ENCODE measurements at regions not wholly inside any gene's neighbourhood (a gene's known extent, or its start where the extent isn't known, plus 50 kb on each side); places are given as distances from the start of the nearest gene placed in this dataset.

GRCh38 chr4:65102419-65102818, 567.9 kb downstream of the EPHA5 start:
- DNase-seq, result no peak

GRCh38 chr4:65096630-65097029, 573.7 kb downstream of the EPHA5 start:
- no peak for DNase-seq

GRCh38 chr4:65089666-65090065, 580.6 kb downstream of the EPHA5 start:
- DNase-seq, result no peak

DNA sequence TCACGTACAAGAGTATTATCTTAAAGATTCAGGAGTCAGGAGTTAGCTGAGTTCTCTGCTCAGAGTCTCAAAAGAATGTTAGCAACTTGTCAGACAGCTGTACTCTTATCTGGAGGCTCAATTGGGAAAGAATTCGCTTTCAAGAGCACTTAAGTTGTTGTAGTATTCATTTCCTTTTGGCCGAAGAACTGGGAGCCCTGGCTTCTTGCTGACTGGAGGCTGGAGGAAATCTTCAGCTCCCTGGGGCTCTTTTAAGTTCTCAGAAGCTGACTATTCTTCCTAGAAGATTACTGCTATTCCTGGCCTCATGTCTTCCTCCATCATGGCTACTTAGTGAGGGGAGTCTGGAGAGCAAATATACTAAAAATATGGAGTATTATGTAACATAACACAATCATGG, 587.2 kb downstream of the EPHA5 start:
- DNase-seq, result no peak

DNA sequence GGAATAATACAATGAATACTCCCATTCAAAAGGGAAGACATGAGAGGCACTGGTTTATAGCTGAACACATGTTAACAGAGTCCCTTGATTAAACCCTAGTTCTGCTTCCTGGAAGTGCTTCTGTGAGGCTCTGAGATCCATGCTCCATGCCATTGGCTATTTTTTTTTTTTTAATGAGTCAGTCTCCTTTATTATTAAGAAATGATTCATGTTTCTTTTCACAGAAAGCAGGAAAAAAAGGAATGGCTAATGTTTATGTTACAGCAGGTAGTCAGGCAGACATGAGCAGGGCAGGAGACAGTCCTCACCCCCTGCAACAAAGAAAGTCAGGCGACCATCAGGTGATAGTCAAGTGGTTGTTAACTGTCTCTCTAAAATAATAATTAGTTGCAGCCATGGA, 598.7 kb downstream of the EPHA5 start:
- DNase-seq, result peak; percentile 80

DNA sequence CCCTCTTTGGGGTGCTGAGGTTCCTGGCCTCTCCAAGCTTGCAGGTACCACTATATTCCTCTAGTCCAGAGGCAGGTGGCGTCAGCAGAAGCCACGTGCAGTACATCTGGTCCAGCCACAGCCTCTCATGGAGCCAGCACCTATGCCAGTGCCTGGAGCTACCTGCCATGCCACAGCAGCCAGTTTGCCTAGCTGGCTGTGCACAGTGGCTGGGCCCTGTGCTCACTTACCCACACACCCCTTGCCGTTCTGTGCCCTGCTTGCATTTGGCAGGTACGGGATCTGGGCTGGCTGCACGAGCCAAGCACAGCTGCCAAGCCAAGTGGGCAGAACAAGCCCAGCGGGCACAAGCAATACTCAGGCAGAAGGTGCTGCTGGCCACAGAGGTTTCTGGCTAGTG, 601.1 kb downstream of the EPHA5 start:
- DNase-seq, result no peak

DNA sequence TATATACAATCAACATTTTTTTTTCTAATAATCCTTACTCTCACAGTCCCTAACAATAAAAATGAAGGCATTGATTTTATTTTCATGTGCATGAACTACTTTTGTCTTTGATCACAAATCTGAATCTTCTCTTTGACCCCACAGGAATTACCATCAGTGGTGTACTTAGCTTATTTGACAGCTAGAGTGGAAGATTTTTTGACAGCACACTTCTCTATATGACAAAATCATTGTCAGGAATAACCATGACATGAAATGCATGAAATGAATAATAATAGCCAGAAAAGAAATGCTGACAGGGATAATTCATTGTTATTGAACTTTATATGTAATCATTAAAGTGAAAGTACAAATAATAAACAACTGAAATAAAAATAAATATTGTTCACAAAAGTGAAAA, 604.2 kb downstream of the EPHA5 start:
- DNase-seq, result no peak

DNA sequence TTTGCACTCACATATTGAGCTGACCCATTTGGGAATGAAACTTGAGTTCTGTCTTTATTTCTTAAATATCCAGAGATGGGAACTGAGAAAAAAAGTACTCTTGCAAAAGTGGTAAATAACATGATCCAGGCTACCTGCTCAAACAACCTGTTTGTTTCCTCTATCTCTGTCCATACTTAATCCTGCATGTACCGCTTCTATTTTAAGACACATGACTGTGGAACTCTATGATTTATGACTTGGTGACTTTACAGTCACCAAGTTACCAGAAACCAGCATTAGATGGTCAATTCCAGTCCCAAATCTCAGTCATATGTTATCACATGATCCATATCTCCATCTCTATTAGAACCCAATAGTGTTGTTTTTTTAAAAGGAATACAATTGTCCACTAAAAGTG, 606.7 kb downstream of the EPHA5 start:
- no peak for DNase-seq

GRCh38 chr4:65050786-65051185, 619.5 kb downstream of the EPHA5 start:
- DNase-seq, result no peak

- no peak for DNase-seq
These were observed 623.8 kb downstream of the EPHA5 start for GRCh38 chr4:65046192-65047133.

DNA sequence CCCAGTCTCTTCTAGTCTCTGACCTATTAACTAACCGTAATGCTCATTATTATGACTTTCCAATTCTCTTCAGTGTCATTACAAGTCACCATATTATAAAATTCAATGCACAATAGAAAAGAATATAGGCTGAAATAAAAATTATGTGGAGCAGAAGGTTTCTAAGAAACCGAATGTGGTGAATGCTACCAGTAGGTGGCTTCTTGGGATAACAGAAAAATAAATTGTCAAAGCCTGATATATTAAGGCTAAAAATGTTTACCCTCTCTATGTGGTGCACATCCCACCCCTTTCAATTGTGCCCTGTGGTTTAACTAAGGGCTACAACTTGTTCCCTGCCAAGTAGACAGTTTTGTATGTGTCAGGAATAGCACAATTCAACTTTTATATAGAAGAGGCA, 624.6 kb upstream of the TECRL start:
- DNase-seq, result no peak

DNA sequence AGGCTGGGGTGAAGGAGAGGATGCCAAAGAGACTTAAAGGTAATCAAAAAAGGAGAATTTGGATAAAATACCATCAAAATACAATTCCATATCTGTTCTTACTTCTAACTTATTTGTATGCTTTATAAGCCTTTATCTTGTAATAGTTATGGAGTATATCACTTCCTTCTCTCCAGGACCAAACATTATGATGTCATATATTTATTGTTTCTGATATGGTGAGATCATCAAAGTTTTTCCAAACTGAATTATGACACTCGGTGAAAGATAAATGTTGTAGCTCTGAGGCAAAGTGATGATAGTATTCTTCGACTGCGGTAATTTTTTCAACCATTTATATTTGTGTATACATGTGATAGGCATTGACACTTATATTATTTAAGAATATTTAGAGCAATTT, 619.3 kb upstream of the TECRL start:
- no peak for DNase-seq

GRCh38 chr4:65023883-65024670, 614.8 kb upstream of the TECRL start:
- DNase-seq, result peak; percentile 71

- DNase-seq, result peak; percentile 22
These were observed 613.8 kb upstream of the TECRL start for GRCh38 chr4:65023081-65023480.

DNA sequence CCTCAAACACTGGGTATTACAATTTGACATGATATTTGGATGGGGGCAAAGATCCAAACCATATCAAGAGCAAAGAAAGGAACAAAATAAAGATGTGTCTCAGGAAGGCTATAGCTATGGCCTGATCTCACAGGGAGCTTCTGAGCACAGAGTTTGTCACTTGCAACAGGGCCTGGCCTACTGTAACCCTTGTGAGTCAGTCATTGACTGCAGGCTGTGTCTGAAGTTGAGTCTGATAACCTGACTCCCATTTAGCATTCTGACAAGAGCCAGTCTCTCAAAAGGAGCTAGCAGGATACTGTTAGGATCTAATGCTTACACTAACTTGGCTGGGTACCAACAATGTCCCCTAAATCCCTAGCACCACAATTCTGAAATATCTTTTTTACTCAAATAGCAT, 612.5 kb upstream of the TECRL start:
- DNase-seq, result no peak

DNA sequence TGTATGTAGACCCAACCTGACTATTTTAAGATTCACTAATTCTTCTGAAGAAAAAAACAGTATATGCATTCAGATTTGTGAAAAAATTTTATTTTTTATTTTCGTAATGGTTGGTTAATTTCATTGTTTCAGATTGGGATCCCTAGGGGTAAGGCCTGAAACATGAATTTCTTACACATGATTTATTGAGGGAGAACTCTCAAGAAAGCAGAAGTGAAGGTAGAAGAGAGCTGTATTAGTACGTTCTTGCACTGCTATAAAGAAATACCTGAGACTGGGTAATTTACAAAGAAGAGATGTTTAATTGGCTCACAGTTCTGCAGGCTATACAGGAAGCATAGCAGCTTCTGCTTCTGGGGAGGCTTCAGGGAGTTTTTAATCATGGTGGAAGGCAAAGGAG, 611.9 kb upstream of the TECRL start:
- DNase-seq, result no peak

- no peak for DNase-seq
These were observed 610.5 kb upstream of the TECRL start for GRCh38 chr4:65019775-65020174.

- peak; percentile 25 for DNase-seq
These were observed 609.1 kb upstream of the TECRL start for GRCh38 chr4:65018313-65018712.

DNA sequence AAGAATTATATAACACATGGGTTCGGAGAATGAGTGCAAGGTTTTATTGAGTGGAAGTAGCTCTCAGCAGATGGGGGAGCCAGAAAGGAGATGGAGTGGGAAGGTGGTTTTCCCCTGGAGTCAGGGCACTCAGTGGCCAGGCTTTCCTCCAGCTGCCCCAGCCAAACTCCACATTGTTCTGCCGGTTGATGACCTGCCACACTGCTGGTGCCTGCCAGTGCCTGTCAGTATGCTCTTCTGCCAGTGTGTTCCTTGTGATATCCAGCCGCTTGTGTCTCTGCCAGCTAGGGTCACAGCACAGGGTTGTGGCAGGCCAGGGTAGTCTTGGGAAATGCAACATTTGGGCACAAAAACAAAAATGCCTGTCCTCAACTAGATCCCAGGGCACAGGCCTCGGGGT, 604.8 kb upstream of the TECRL start:
- DNase-seq, result no peak

DNA sequence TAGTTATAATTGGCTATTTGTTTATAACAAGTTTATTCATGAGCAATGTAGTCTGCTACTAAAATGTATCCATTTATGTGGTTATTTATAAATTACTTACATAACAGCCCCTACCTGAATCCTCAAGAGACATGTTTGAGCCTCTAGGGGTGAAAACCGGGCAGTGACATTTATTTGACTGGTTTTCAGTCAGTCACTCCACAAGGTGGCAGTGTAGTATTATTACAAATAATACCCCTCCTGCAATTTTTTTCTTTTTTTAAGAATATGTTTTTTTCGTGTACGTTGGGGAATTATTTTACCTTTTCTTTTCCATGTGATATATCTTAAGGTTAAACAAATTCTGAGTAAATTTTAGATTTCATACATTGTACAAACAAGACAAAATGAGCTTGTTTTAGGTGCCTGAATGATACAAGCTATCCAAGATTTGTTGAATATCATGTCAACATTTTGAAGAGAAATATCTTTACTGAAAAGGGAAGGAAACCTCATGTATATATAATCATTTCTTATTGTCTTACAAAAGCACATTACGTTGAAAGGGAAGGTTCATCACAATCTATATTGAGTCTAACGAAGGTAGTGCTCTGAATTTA, 598.7 kb upstream of the TECRL start:
- no peak for DNase-seq

GRCh38 chr4:64975177-64975576, 565.9 kb upstream of the TECRL start:
- DNase-seq, result no peak

DNA sequence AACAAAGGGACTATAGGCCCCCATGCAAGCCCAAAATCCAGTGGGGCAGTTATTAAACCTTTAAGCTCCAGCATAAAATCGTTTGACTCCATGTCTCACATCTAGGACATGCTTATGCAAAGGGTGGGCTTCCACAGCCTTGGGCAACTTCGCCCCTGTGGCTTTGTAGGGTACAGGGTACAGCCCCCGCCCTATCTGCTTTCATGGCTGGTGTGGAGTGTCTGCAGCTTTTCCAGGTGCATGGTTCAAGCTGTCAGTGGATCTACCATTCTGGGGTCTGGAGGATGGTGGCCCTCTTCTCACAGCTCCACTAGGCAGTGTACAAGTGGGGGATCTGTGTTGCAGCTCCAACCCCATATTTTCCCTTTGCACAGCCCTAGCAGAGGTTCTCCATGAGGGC, 559.8 kb upstream of the TECRL start:
- no peak for DNase-seq

- DNase-seq, result no peak
These were observed 558.0 kb upstream of the TECRL start for GRCh38 chr4:64967286-64967685.

DNA sequence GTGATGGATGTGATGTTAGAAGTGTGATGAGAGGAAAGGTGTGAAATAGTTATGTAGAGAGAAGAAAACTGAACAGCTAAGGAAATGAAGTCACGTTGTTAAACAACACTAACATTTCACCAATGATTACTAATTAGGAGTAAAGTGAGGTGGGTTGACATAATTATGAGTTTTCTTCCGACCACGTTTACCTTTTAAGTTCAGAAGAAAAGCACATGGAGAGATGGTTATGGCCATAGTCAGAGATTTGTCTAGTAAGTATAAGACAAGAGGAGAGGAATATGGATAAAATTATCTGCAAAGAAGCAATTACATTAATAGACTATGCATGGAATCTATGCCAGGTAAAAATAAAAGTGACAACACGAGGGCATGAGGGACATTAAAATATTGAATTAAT, 551.3 kb upstream of the TECRL start:
- no peak for DNase-seq

All from DMS153 (cell line).